ENCODE measurements at regions not wholly inside any gene's neighbourhood (a gene's known extent, or its start where the extent isn't known, plus 50 kb on each side); places are given as distances from the start of the nearest gene placed in this dataset.

DNA sequence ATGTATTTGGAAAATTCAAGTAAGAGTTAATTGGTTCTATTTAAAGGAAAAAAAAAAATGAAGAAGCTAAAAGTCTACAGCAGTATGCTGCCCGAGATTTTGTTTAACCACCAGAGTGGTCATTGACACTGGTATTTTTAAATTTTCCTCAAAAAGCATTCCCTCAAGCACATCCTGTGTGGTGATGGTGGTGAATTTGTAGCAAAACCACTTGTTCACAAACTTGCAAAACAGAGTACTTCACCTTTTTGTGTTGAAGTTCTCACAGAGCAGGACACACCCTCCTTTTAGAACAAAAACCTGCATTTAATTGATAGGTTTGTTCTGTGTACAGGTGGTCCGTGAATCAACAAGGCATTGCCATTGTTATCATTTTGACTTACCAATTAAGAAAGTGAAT, 374.2 kb downstream of the EFNA5 start:
- H3K27me3 Mint-ChIP-seq (ENCODE audit: unreplicated experiment), result no peaks in the 10 kb centered on the region
- H3K27ac Mint-ChIP-seq (ENCODE audit: unreplicated experiment), result no peak overlapping the region
- H3K9me3 Mint-ChIP-seq (ENCODE audit: unreplicated experiment), result no peaks in the 10 kb centered on the region
- no peak overlapping the region for H3K4me3 Mint-ChIP-seq (ENCODE audit: unreplicated experiment)
- TF ChIP-seq, protein P1, sequence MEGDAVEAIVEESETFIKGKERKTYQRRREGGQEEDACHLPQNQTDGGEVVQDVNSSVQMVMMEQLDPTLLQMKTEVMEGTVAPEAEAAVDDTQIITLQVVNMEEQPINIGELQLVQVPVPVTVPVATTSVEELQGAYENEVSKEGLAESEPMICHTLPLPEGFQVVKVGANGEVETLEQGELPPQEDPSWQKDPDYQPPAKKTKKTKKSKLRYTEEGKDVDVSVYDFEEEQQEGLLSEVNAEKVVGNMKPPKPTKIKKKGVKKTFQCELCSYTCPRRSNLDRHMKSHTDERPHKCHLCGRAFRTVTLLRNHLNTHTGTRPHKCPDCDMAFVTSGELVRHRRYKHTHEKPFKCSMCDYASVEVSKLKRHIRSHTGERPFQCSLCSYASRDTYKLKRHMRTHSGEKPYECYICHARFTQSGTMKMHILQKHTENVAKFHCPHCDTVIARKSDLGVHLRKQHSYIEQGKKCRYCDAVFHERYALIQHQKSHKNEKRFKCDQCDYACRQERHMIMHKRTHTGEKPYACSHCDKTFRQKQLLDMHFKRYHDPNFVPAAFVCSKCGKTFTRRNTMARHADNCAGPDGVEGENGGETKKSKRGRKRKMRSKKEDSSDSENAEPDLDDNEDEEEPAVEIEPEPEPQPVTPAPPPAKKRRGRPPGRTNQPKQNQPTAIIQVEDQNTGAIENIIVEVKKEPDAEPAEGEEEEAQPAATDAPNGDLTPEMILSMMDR (IDR thresholded peaks at IDR 0.05; ENCODE audit: unreplicated experiment), result no peak
- no peaks in the 10 kb centered on the region for H3K36me3 Mint-ChIP-seq (ENCODE audit: low read depth, unreplicated experiment)
- DNase-seq (ENCODE audit: low spot score), result no peak
- peaks cover 14% of the 10 kb centered on the region for H3K4me1 Mint-ChIP-seq (ENCODE audit: unreplicated experiment)

DNA sequence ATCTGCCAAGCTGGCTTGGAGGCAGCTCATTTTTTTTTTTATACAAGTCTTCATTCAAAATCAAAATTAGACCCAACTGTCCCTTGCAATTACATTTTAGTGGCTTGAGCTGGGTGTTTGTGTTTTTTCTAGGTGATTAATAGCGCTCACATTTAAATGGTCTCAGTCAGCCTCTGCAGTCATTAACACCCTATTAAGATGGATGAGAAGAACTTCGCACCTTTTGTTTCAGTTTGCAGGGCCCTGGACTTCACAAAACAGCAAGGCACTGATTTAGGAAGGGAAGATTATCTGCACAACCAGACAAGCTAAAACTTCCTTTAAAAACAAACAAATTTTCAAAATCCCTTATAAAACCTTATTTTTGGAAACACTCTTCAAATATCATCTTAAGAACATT, 374.8 kb downstream of the EFNA5 start:
- Mint-ChIP-seq H3K4me3 (ENCODE audit: unreplicated experiment) (no peak overlapping the region), H3K9me3 (ENCODE audit: unreplicated experiment) (no peaks in the 10 kb centered on the region), H3K27me3 (ENCODE audit: unreplicated experiment) (no peaks in the 10 kb centered on the region), H3K36me3 (ENCODE audit: low read depth, unreplicated experiment) (no peaks in the 10 kb centered on the region), H3K4me1 (ENCODE audit: unreplicated experiment) (peaks cover 14% of the 10 kb centered on the region), H3K27ac (ENCODE audit: unreplicated experiment) (no peak overlapping the region)
- no peak for DNase-seq (ENCODE audit: low spot score)
- TF ChIP-seq, protein P1 (IDR thresholded peaks at IDR 0.05; ENCODE audit: unreplicated experiment), result no peak

DNA sequence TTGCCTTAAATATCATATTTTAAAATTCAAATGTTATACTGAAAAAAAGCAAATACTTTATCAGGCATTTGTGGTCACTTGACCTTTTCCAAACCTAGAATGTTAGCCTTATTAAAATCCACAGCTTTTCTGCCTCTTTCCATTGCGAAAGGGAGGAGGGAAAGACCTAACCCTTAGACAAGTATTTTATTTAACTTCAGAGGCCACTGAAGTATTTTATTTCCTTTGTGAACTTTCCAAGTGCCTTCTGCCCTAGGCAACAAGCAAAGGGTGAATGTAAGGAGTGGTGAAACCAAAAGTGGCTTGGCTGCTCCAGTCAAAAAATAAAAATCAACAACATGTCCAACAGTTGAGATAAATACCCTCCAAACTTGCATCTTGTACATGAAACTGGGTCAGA, 376.1 kb downstream of the EFNA5 start:
- TF ChIP-seq, protein P1 (IDR thresholded peaks at IDR 0.05; ENCODE audit: unreplicated experiment), result no peak
- Mint-ChIP-seq H3K4me3 (ENCODE audit: unreplicated experiment) (no peak overlapping the region), H3K36me3 (ENCODE audit: low read depth, unreplicated experiment) (no peaks in the 10 kb centered on the region), H3K9me3 (ENCODE audit: unreplicated experiment) (no peaks in the 10 kb centered on the region), H3K4me1 (ENCODE audit: unreplicated experiment) (peaks cover 19% of the 10 kb centered on the region), H3K27me3 (ENCODE audit: unreplicated experiment) (no peaks in the 10 kb centered on the region), H3K27ac (ENCODE audit: unreplicated experiment) (no peak overlapping the region)
- DNase-seq (ENCODE audit: low spot score), result no peak

DNA sequence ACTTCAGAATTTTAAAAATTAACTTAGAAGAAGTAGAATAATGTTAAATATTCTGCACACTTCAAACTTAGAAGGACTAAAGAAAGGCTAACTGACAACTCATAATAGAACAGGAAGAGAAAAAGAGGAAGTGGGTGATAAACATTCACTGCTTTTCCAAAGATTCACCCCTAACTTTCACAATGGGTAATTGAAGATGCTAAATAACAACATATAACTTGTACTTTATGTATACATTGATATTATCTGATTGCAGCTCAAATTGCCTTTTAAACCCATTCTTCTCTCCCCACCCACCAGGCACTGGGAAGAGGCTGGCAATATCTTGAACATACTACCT, 376.6 kb downstream of the EFNA5 start:
- Mint-ChIP-seq H3K9me3 (ENCODE audit: unreplicated experiment) (no peaks in the 10 kb centered on the region), H3K27me3 (ENCODE audit: unreplicated experiment) (no peaks in the 10 kb centered on the region), H3K36me3 (ENCODE audit: low read depth, unreplicated experiment) (no peaks in the 10 kb centered on the region), H3K4me1 (ENCODE audit: unreplicated experiment) (peaks cover 24% of the 10 kb centered on the region), H3K4me3 (ENCODE audit: unreplicated experiment) (no peak overlapping the region), H3K27ac (ENCODE audit: unreplicated experiment) (no peak overlapping the region)
- TF ChIP-seq, protein P1 (IDR thresholded peaks at IDR 0.05; ENCODE audit: unreplicated experiment), result no peak
- DNase-seq (ENCODE audit: low spot score), result no peak

DNA sequence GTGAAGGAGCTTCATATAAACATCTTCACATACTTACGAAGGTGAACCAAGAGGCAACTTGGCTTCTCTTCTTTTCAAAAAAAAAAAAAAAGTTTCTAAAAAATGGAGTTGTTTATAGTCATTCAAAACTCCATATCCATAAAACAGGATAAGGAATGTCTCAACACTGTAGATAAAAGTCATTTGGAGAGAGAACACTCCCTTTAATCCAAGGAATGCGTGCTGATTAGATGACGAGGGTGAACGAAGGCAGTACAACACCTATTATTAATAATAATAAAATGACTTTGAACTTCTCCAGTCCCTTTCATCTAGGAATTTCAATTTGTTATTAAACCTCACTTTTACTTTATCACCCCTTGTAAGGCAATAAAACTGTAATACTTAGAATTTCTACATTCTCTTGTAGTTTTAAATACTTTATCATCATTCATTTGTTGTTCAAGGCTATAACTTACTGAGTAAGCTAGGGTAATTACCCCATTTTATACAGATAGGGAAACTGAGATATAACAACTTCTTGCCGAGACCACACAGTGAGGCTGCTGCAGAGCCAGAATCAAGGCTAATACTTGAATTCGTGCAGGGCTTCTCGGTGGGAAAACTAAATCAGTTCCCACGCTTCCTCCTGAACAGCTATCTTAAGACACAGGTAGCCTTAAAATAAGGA, 377.1 kb downstream of the EFNA5 start:
- H3K27ac Mint-ChIP-seq (ENCODE audit: unreplicated experiment), result no peak overlapping the region
- H3K4me3 Mint-ChIP-seq (ENCODE audit: unreplicated experiment), result no peak overlapping the region
- peaks cover 28% of the 10 kb centered on the region for H3K4me1 Mint-ChIP-seq (ENCODE audit: unreplicated experiment)
- no peaks in the 10 kb centered on the region for H3K9me3 Mint-ChIP-seq (ENCODE audit: unreplicated experiment)
- no peaks in the 10 kb centered on the region for H3K27me3 Mint-ChIP-seq (ENCODE audit: unreplicated experiment)
- no peaks in the 10 kb centered on the region for H3K36me3 Mint-ChIP-seq (ENCODE audit: low read depth, unreplicated experiment)
- TF ChIP-seq, protein P1 (IDR thresholded peaks at IDR 0.05; ENCODE audit: unreplicated experiment), result no peak
- DNase-seq (ENCODE audit: low spot score), result no peak

All from endothelial cell (in vitro differentiated cells).